HG02588 (cell line): ENCODE measurements at regions not wholly inside any gene's neighbourhood (a gene's known extent, or its start where the extent isn't known, plus 50 kb on each side); places are given as distances from the start of the nearest gene placed in this dataset.
"Not testable (repeated sequence)": the region's sequence is repeated elsewhere in the genome, so short reads cannot be mapped to it uniquely, and the experiment has no call there.

Source experiments
- ATAC-seq: cut with Tn5 transposase; IDR thresholded peaks from one replicate; pipeline ENCODE4 v1.9.1; 2021; ENCODE audit warnings: mild to moderate bottlenecking, moderate library complexity; ENCODE audit not compliant: unreplicated experiment

- ATAC-seq, result not testable (repeated sequence)
Observed at GRCh38 chr1:148432318-148432717, 50.8 kb downstream of the PPIAL4G start.

GRCh38 chr1:148429856-148430255, 53.2 kb downstream of the PPIAL4G start:
- ATAC-seq, result not testable (repeated sequence)

- not testable (repeated sequence) for ATAC-seq
Observed at GRCh38 chr1:148426940-148427611, 56.0 kb downstream of the PPIAL4G start.

- not testable (repeated sequence) for ATAC-seq
Observed at GRCh38 chr1:148426385-148426784, 56.7 kb downstream of the PPIAL4G start.

- not testable (repeated sequence) for ATAC-seq
Observed at GRCh38 chr1:148424143-148425003, 58.7 kb downstream of the PPIAL4G start.

GRCh38 chr1:148422921-148423320, 60.2 kb downstream of the PPIAL4G start:
- not testable (repeated sequence) for ATAC-seq

GRCh38 chr1:148417241-148417640, 65.9 kb downstream of the PPIAL4G start:
- not testable (repeated sequence) for ATAC-seq

GRCh38 chr1:148413385-148413784, 69.7 kb downstream of the PPIAL4G start:
- ATAC-seq, result not testable (repeated sequence)

GRCh38 chr1:148404786-148405568, 78.1 kb downstream of the PPIAL4G start:
- ATAC-seq, result not testable (repeated sequence)

GRCh38 chr1:148403925-148404324, 79.2 kb downstream of the PPIAL4G start:
- ATAC-seq, result not testable (repeated sequence)

GRCh38 chr1:148403085-148403456, 80.0 kb downstream of the PPIAL4G start:
- ATAC-seq, result not testable (repeated sequence)

- ATAC-seq, result peak; percentile 90
Observed at GRCh38 chr1:148402152-148403084, 80.7 kb downstream of the PPIAL4G start.

GRCh38 chr1:148397516-148397915, 85.6 kb downstream of the PPIAL4G start:
- not testable (repeated sequence) for ATAC-seq

- ATAC-seq, result not testable (repeated sequence)
Observed at GRCh38 chr1:148392505-148392904, 90.6 kb downstream of the PPIAL4G start.

GRCh38 chr1:148391323-148391722, 91.8 kb downstream of the PPIAL4G start:
- ATAC-seq, result not testable (repeated sequence)

- no peak for ATAC-seq
Observed at GRCh38 chr1:148389027-148389339, 94.1 kb downstream of the PPIAL4G start.

- ATAC-seq, result peak; percentile 54
Observed at GRCh38 chr1:148388260-148389026, 94.7 kb downstream of the PPIAL4G start.

GRCh38 chr1:148387949-148388259, 95.2 kb downstream of the PPIAL4G start:
- ATAC-seq, result not testable (repeated sequence)

GRCh38 chr1:148387122-148387948, 95.8 kb downstream of the PPIAL4G start:
- not testable (repeated sequence) for ATAC-seq
